Subcutaneous abdominal adipose tissue (tissue), 5 donors: ENCODE measurements at regions not wholly inside any gene's neighbourhood (a gene's known extent, or its start where the extent isn't known, plus 50 kb on each side); places are given as distances from the start of the nearest gene placed in this dataset.

Experiments
- H3K27ac ChIP-seq: one replicate; pipeline ENCODE4 v1.7.0; 2013; ENCODE audit warnings: low read depth, mild to moderate bottlenecking, inconsistent platforms, low read length, moderate library complexity
- H3K27me3 ChIP-seq, 5 donors: one replicate each; pipeline ENCODE4 v1.7.0; 2013; ENCODE audit warnings: low read length in 5 of 5, inconsistent platforms in 1 of 5; ENCODE audit not compliant: control insufficient read depth in 5 of 5, insufficient read depth in 4 of 5
- H3K36me3 ChIP-seq, 5 donors: one replicate each; pipeline ENCODE4 v1.7.0; 2013; ENCODE audit warnings: low read length in 5 of 5; ENCODE audit not compliant: control insufficient read depth in 5 of 5, insufficient read depth in 5 of 5
- H3K4me1 ChIP-seq, 5 donors: one replicate each; pipeline ENCODE4 v1.7.0; 2013; ENCODE audit warnings: low read length in 5 of 5, mild to moderate bottlenecking in 3 of 5, moderate library complexity in 1 of 5; ENCODE audit not compliant: control insufficient read depth in 5 of 5, insufficient read depth in 5 of 5
- H3K4me3 ChIP-seq, 5 donors: one replicate each; pipeline ENCODE4 v1.7.0; 2013; ENCODE audit warnings: low read length in 5 of 5, low read depth in 1 of 5
- H3K9ac ChIP-seq, 5 donors: one replicate each; pipeline ENCODE4 v1.7.0; 2013; ENCODE audit warnings: low read length in 5 of 5, mild to moderate bottlenecking in 4 of 5, moderate library complexity in 3 of 5
- H3K9me3 ChIP-seq, 5 donors: one replicate each; pipeline ENCODE4 v1.7.0; 2013; ENCODE audit warnings: low read length in 5 of 5; ENCODE audit not compliant: control insufficient read depth in 5 of 5
- donor health status: healthy.
- donor health status: healthy.
- donor health status: healthy.
- donor health status: healthy.
- donor health status: healthy.

GRCh38 chr16:6009151-6009550 is 911.6 kb upstream of the EEF2KMT start:
- H3K27ac ChIP-seq: no peak overlapping the region
- H3K36me3 ChIP-seq: no peaks in the 10 kb centered on the region
- H3K4me1 ChIP-seq: no peaks in the 10 kb centered on the region
- no peak overlapping the region for H3K4me3 ChIP-seq
- H3K27me3 ChIP-seq: no peaks in the 10 kb centered on the region
- H3K9ac ChIP-seq: no peak overlapping the region
- H3K9me3 ChIP-seq: no peaks in the 10 kb centered on the region

- Histone ChIP-seq H3K4me3 (no peak overlapping the region), H3K4me1 (no peaks in the 10 kb centered on the region), H3K9ac (no peak overlapping the region), H3K36me3 (no peaks in the 10 kb centered on the region), H3K27me3 (no peaks in the 10 kb centered on the region), H3K27ac (no peak overlapping the region), H3K9me3 (no peaks in the 10 kb centered on the region)
These were observed 911.1 kb upstream of the EEF2KMT start for GRCh38 chr16:6008670-6009069.

- Histone ChIP-seq H3K9ac (no peak overlapping the region), H3K4me1 (no peaks in the 10 kb centered on the region), H3K27ac (no peak overlapping the region), H3K36me3 (no peaks in the 10 kb centered on the region), H3K4me3 (no peak overlapping the region), H3K9me3 (peaks cover 0 to 12% (median 0%) of the 10 kb centered on the region in 5 donors), H3K27me3 (peaks cover 0 to 4% (median 0%) of the 10 kb centered on the region in 5 donors)
These were observed 895.8 kb upstream of the EEF2KMT start for GRCh38 chr16:5993356-5993755.

- Histone ChIP-seq H3K4me1 (no peaks in the 10 kb centered on the region), H3K9ac (no peak overlapping the region), H3K27me3 (peaks cover 0 to 4% (median 0%) of the 10 kb centered on the region in 5 donors), H3K9me3 (no peaks in the 10 kb centered on the region), H3K36me3 (no peaks in the 10 kb centered on the region), H3K4me3 (no peak overlapping the region), H3K27ac (no peak overlapping the region)
These were observed 885.4 kb upstream of the EEF2KMT start for GRCh38 chr16:5982979-5983378.

GRCh38 chr16:5979905-5980550 is 882.4 kb upstream of the EEF2KMT start:
- H3K4me3 ChIP-seq: no peak overlapping the region
- H3K9me3 ChIP-seq: no peaks in the 10 kb centered on the region
- H3K27ac ChIP-seq: no peak overlapping the region
- peaks cover 0 to 4% (median 0%) of the 10 kb centered on the region in 5 donors for H3K27me3 ChIP-seq
- H3K4me1 ChIP-seq: no peaks in the 10 kb centered on the region
- H3K9ac ChIP-seq: no peak overlapping the region
- H3K36me3 ChIP-seq: no peaks in the 10 kb centered on the region

- H3K9ac ChIP-seq: no peak overlapping the region
- no peak overlapping the region for H3K27ac ChIP-seq
- H3K4me1 ChIP-seq: no peaks in the 10 kb centered on the region
- no peaks in the 10 kb centered on the region for H3K9me3 ChIP-seq
- no peaks in the 10 kb centered on the region for H3K36me3 ChIP-seq
- H3K27me3 ChIP-seq: peaks cover 0 to 4% (median 0%) of the 10 kb centered on the region in 5 donors
- no peak overlapping the region for H3K4me3 ChIP-seq
These were observed 879.7 kb upstream of the EEF2KMT start for GRCh38 chr16:5977329-5977728.

- H3K27me3 ChIP-seq: peaks cover 0 to 2% (median 0%) of the 10 kb centered on the region in 5 donors
- no peaks in the 10 kb centered on the region for H3K36me3 ChIP-seq
- no peak overlapping the region for H3K4me3 ChIP-seq
- H3K9ac ChIP-seq: no peak overlapping the region
- H3K4me1 ChIP-seq: no peaks in the 10 kb centered on the region
- peaks cover 0 to 4% (median 2%) of the 10 kb centered on the region in 5 donors for H3K9me3 ChIP-seq
- no peak overlapping the region for H3K27ac ChIP-seq
These were observed 875.2 kb upstream of the EEF2KMT start for GRCh38 chr16:5972747-5973146.

- Histone ChIP-seq H3K27me3 (peaks cover 0 to 2% (median 0%) of the 10 kb centered on the region in 5 donors), H3K9ac (no peak overlapping the region), H3K4me3 (no peak overlapping the region), H3K27ac (no peak overlapping the region), H3K9me3 (peaks cover 0 to 4% (median 2%) of the 10 kb centered on the region in 5 donors), H3K4me1 (no peaks in the 10 kb centered on the region), H3K36me3 (no peaks in the 10 kb centered on the region)
These were observed 874.3 kb upstream of the EEF2KMT start for GRCh38 chr16:5971924-5972323.

GRCh38 chr16:5971106-5971505 is 873.5 kb upstream of the EEF2KMT start:
- peaks cover 0 to 2% (median 0%) of the 10 kb centered on the region in 5 donors for H3K27me3 ChIP-seq

GRCh38 chr16:5966004-5966403 is 868.4 kb upstream of the EEF2KMT start:
- H3K4me1 ChIP-seq: no peaks in the 10 kb centered on the region
- no peak overlapping the region for H3K9ac ChIP-seq
- H3K36me3 ChIP-seq: no peaks in the 10 kb centered on the region
- peaks cover 0 to 1% (median 0%) of the 10 kb centered on the region in 5 donors for H3K27me3 ChIP-seq
- H3K4me3 ChIP-seq: no peak overlapping the region
- H3K9me3 ChIP-seq: peaks cover 0 to 10% (median 4%) of the 10 kb centered on the region in 5 donors
- no peak overlapping the region for H3K27ac ChIP-seq

More at GRCh38 chr16:5971106-5971505, 873.5 kb upstream of the EEF2KMT start:
- Histone ChIP-seq H3K4me3 (no peak overlapping the region), H3K4me1 (no peaks in the 10 kb centered on the region), H3K9ac (no peak overlapping the region), H3K9me3 (peaks cover 0 to 4% (median 2%) of the 10 kb centered on the region in 5 donors), H3K27ac (no peak overlapping the region), H3K36me3 (no peaks in the 10 kb centered on the region)
